Parathyroid adenoma (tissue), 2 donors: ENCODE measurements at regions not wholly inside any gene's neighbourhood (a gene's known extent, or its start where the extent isn't known, plus 50 kb on each side); places are given as distances from the start of the nearest gene placed in this dataset.
"Not testable (repeated sequence)": the region's sequence is repeated elsewhere in the genome, so short reads cannot be mapped to it uniquely, and the experiment has no call there.

Source experiments
- H2AFZ ChIP-seq: fragments of 300-600 bp; sonication (generic); one replicate; pipeline ENCODE4 v1.7.0; 2017; ENCODE audit warnings: antibody characterized with exemption, mild to moderate bottlenecking
- H3K27ac ChIP-seq: fragments of 300-600 bp; sonication (generic); one replicate; pipeline ENCODE4 v1.7.0; 2017
- H3K27me3 ChIP-seq: fragments of 300-600 bp; sonication (generic); one replicate; pipeline ENCODE4 v1.7.0; 2017; ENCODE audit warnings: low read length; ENCODE audit not compliant: control insufficient read depth, insufficient read depth
- H3K36me3 ChIP-seq: fragments of 300-600 bp; sonication (generic); one replicate; pipeline ENCODE4 v1.7.0; 2017; ENCODE audit warnings: low read length; ENCODE audit not compliant: control insufficient read depth, insufficient read depth
- H3K4me1 ChIP-seq: fragments of 300-600 bp; sonication (generic); one replicate; pipeline ENCODE4 v1.7.0; 2017; ENCODE audit warnings: control low read depth
- H3K4me2 ChIP-seq: fragments of 300-600 bp; sonication (generic); one replicate; pipeline ENCODE4 v1.7.0; 2017; ENCODE audit warnings: low read length
- H3K4me3 ChIP-seq: fragments of 300-600 bp; sonication (generic); one replicate; pipeline ENCODE4 v1.7.0; 2017; ENCODE audit warnings: low read depth, low read length
- H3K79me2 ChIP-seq: fragments of 300-600 bp; sonication (generic); one replicate; pipeline ENCODE4 v1.7.0; 2017; ENCODE audit warnings: control low read depth
- H3K9ac ChIP-seq: fragments of 300-600 bp; sonication (generic); one replicate; pipeline ENCODE4 v1.7.0; 2017; ENCODE audit warnings: mild to moderate bottlenecking
- H3K9me3 ChIP-seq: fragments of 300-600 bp; sonication (generic); one replicate; pipeline ENCODE4 v1.7.0; 2017; ENCODE audit warnings: low read length; ENCODE audit not compliant: control insufficient read depth
- CTCF ChIP-seq: fragments of 300-600 bp; sonication (generic); IDR thresholded peaks from one replicate; pipeline ENCODE4 v1.7.0; 2017; ENCODE audit warnings: antibody characterized with exemption, mild to moderate bottlenecking
- donor health status: primary hyperparathyroidism.

GRCh38 chr6:150777736-150778135 is 87.8 kb upstream of the MTHFD1L start:
- Histone ChIP-seq H3K4me3 (no peak overlapping the region), H3K4me2 (no peak overlapping the region), H3K9ac (no peak overlapping the region), H3K27ac (no peak overlapping the region), H3K4me1 (no peaks in the 10 kb centered on the region), H3K27me3 (no peaks in the 10 kb centered on the region), H3K36me3 (no peaks in the 10 kb centered on the region), H3K79me2 (peaks cover 13% of the 10 kb centered on the region), H3K9me3 (no peaks in the 10 kb centered on the region), H2AFZ (no peak overlapping the region)
- TF ChIP-seq CTCF: no peak

- no peak overlapping the region for H3K4me3 ChIP-seq
- peaks cover 32% of the 10 kb centered on the region for H3K79me2 ChIP-seq
- H3K36me3 ChIP-seq: no peaks in the 10 kb centered on the region
- no peak for TF ChIP-seq CTCF
- no peak overlapping the region for H3K4me2 ChIP-seq
- no peaks in the 10 kb centered on the region for H3K4me1 ChIP-seq
- no peaks in the 10 kb centered on the region for H3K27me3 ChIP-seq
- no peak overlapping the region for H3K9ac ChIP-seq
- H2AFZ ChIP-seq: no peak overlapping the region
- H3K9me3 ChIP-seq: no peaks in the 10 kb centered on the region
- no peak overlapping the region for H3K27ac ChIP-seq
Measured at GRCh38 chr6:150783813-150784212, 81.7 kb upstream of the MTHFD1L start.

GRCh38 chr6:150787429-150787828 is 78.1 kb upstream of the MTHFD1L start:
- no peak overlapping the region for H3K4me2 ChIP-seq
- no peak overlapping the region for H3K4me3 ChIP-seq
- peaks cover 30% of the 10 kb centered on the region for H3K79me2 ChIP-seq
- no peaks in the 10 kb centered on the region for H3K9me3 ChIP-seq
- H3K9ac ChIP-seq: no peak overlapping the region
- H3K27ac ChIP-seq: no peak overlapping the region
- no peak overlapping the region for H2AFZ ChIP-seq
- H3K36me3 ChIP-seq: no peaks in the 10 kb centered on the region
- H3K27me3 ChIP-seq: no peaks in the 10 kb centered on the region
- no peaks in the 10 kb centered on the region for H3K4me1 ChIP-seq
- no peak for TF ChIP-seq CTCF

- Histone ChIP-seq H3K4me3 (no peak overlapping the region), H3K36me3 (no peaks in the 10 kb centered on the region), H2AFZ (no peak overlapping the region), H3K27ac (no peak overlapping the region), H3K79me2 (peaks cover 30% of the 10 kb centered on the region), H3K9ac (no peak overlapping the region), H3K4me2 (no peak overlapping the region), H3K9me3 (no peaks in the 10 kb centered on the region), H3K27me3 (no peaks in the 10 kb centered on the region), H3K4me1 (no peaks in the 10 kb centered on the region)
- TF ChIP-seq CTCF: no peak
Measured at GRCh38 chr6:150788089-150788488, 77.4 kb upstream of the MTHFD1L start.

- not testable (repeated sequence) for H3K4me2 ChIP-seq, H3K9ac ChIP-seq, H3K4me3 ChIP-seq, H3K36me3 ChIP-seq, H2AFZ ChIP-seq, H3K4me1 ChIP-seq, H3K9me3 ChIP-seq, H3K27me3 ChIP-seq, H3K27ac ChIP-seq
- H3K79me2 ChIP-seq: peaks cover 21% of the 10 kb centered on the region
Measured at GRCh38 chr6:150789906-150790305, 75.6 kb upstream of the MTHFD1L start.
